LNCAP (cell line): ENCODE measurements at regions not wholly inside any gene's neighbourhood (a gene's known extent, or its start where the extent isn't known, plus 50 kb on each side); places are given as distances from the start of the nearest gene placed in this dataset.

ENCODE experiments used
- CTCF ChIP-seq: fragments of 450-650 bp; IDR thresholded peaks from 2 replicates; pipeline ENCODE4 v1.5.1; 2017; ENCODE audit warnings: mild to moderate bottlenecking

GRCh38 chr2:211161236-211161635 is 604.8 kb downstream of the CPS1 start:
- no peak for TF ChIP-seq CTCF

DNA sequence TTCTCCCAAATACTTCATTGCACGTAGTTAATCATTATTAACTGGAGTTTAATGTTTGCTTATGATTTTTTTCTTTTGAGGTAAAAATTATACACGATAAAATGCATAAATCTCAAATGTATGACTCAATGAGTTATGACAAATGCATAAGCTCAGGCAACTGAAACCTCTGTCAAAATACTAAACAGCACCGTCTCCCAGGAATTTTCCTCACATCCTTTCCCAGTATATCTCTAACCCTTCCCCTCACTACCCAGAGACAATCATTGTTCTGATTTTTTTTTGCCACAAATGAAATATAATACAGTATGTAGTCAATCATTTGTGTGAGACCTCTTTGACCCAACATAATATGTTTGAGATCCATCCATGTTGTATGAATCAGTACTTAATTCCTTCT is 606.5 kb downstream of the CPS1 start:
- no peak for TF ChIP-seq CTCF

- no peak for TF ChIP-seq CTCF
These were observed 614.4 kb downstream of the CPS1 start for GRCh38 chr2:211170843-211171242.

DNA sequence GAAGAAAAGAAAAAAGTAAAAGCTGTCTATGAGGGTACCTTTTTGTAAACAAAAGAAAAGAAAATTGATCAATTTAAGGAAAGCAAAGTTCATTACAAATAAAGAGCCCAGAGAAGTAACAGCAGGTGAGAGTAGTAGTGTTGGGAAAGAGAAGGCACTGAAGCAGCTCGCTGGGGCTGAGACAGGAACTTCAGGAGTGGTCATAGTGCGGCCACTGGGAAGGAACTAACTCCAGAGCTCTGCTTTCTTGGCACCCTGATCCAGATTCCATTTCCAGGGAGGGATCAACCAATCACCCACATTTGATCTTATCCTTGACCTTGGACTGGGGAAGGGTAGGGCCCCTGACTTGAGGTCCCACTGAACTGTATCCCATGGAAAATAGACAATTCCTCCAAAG is 617.6 kb downstream of the CPS1 start:
- no peak for TF ChIP-seq CTCF

DNA sequence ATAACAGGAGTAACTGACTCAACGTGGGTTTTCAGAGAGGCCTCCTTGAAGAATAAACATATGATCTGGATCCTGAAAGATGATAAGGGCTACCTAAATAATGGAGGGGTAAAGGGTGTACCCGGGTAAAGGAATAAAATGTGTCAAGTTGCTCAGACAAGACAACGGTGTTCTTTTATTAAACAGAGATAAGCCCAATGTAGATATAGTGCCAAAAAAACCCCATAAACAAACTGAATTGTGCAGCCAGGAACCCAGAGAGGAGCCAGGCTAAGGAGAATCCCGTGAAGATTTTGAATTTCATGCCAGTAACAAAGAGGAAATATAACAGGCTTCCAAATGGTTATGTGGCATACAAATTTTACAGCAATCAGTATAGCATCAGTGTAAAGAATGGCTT is 618.2 kb downstream of the CPS1 start:
- TF ChIP-seq CTCF, result no peak

DNA sequence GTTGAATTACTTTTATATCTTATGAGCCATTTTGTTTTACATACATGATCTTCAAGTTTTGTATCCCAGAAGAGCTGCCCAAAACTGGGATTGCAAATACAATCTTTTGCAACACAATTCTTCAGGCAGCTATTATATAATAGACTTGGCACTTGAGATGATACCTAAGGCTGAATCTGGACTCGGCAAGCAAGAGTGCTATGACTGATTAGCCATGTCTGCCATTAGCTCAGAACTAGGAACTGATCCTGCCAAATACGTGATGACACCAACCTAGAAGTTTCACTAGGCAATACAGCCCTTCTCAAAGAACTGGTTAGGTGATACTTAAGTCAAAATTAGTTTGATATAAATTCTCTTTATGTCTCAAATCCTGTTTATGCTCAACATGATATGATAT is 619.6 kb downstream of the CPS1 start:
- no peak for TF ChIP-seq CTCF

DNA sequence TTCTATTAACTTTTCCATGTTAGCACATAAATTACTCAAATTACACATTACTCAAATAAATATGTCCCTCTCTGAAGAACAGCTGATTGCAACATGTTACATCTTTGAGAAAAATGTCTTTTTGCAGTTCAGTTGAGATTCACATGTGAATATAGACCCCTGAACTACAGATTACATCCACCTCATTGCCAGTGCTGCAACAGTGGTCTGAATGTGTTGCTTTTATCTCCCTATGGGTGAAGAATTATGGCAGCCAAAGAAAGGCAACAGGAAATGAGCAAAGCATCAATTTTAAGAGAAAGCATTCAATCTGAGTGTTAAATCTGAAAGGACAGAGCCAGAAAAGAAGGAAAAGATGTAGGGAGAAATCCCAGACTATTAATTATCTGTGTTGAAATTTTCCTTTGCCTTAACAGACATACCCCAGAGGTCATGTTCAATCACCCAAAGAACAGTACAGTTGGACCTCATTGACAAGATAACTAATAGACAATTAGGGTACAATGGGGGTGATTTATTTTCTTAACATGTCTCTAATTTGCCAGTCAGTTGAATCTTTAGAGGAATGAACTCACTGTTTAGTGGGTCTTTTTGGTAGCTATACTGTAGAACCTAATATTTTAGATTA is 620.2 kb downstream of the CPS1 start:
- no peak for TF ChIP-seq CTCF

DNA sequence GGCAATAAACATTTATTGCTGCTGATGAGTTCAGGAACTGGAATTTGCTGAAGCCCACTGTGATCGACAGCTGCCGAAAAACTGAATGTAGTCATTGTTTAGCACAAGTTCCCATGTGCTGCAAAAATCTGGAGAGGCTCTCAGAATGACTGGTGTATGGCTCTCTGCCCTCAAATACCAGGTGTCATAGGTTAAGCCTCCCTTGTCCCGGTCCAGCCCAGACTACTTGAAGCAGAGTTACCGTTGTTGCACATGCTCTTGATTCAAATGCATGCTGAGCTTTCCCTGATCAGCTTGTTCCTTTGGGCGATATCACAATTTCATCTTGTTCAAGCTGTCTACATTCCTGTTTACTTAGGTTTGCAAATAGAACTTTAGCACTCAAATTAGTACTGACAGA is 625.2 kb downstream of the CPS1 start:
- no peak for TF ChIP-seq CTCF
